Right cardiac atrium (tissue), 5 donors: ENCODE measurements at regions not wholly inside any gene's neighbourhood (a gene's known extent, or its start where the extent isn't known, plus 50 kb on each side); places are given as distances from the start of the nearest gene placed in this dataset.

Experiments
- ATAC-seq, 2 donors: fragments of 200-7000 bp; cut with Tn5 transposase; one replicate each; pipeline versions ENCODE4 v1.8.0 to v1.9.1; 2020; ENCODE audit warnings: moderate library complexity in 2 of 2, mild to moderate bottlenecking in 1 of 2
- DNase-seq, 3 donors: peaks; one replicate each; pipeline ENCODE4 v3.0.0-alpha.2; 2020
- H3K27ac ChIP-seq: one replicate; pipeline ENCODE4 v1.5.1; 2013; ENCODE audit warnings: mild to moderate bottlenecking, low read length, control low read depth, moderate library complexity
- H3K27me3 ChIP-seq: one replicate; pipeline ENCODE4 v1.6.1; 2013; ENCODE audit not compliant: control insufficient read depth, insufficient read depth
- H3K4me1 ChIP-seq: one replicate; pipeline ENCODE4 v1.6.1; 2013; ENCODE audit warnings: low read length; ENCODE audit not compliant: control insufficient read depth, insufficient read depth
- H3K4me3 ChIP-seq: one replicate; pipeline ENCODE4 v1.5.1; 2013; ENCODE audit warnings: low read length, control low read depth
- H3K9me3 ChIP-seq: one replicate; pipeline ENCODE4 v1.6.1; 2013; ENCODE audit warnings: low read length; ENCODE audit not compliant: control insufficient read depth
- WGBS: extraction: QIAGEN DNeasy Blood & Tissue Kit; methylation state at CpG from one replicate; pipeline ENCODE4 v1.1.7; 2013; 5-methylcytosine and 5-hydroxymethylcytosine counted together
- intact Hi-C, 4 donors: fragments of 100-400 bp; cut with DNase I; formaldehyde crosslinking; loops; one replicate each; pipeline versions ENCODE4 v1.11.0 to v1.14.0; 2022 to 2023
- donor health status: healthy with polysubstance abuse.
- donor health status: DM: no; HTN: yes; CAD: no.
- donor health status: DM: no; HTN: no; CAD: no.
- donor health status: DM: no; HTN: yes; CAD: no; lungs with severe emphysema.
- donor health status: DM: yes; HTN: yes; CAD: no.

GRCh38 chr9:38119560-38120236, 50.7 kb upstream of the SHB start:
- intact Hi-C loops, result no loop called here
- Histone ChIP-seq H3K9me3 (no peaks in the 10 kb centered on the region), H3K27ac (no peak overlapping the region), H3K4me1 (no peaks in the 10 kb centered on the region), H3K27me3 (no peaks in the 10 kb centered on the region), H3K4me3 (no peak overlapping the region)
- DNase-seq (no peak), ATAC-seq (no peak)
- 76% methylated on average over 5 of the region's 5 CpGs for WGBS

- no peak for ATAC-seq
- no peaks in the 10 kb centered on the region for H3K4me1 ChIP-seq
- H3K9me3 ChIP-seq, result no peaks in the 10 kb centered on the region
- H3K4me3 ChIP-seq, result no peak overlapping the region
- H3K27ac ChIP-seq, result no peak overlapping the region
- WGBS, result 79% methylated on average over 8 of the region's 8 CpGs
- H3K27me3 ChIP-seq, result no peaks in the 10 kb centered on the region
- DNase-seq, result no peak
- intact Hi-C loops, result no loop called here
These were observed 49.9 kb upstream of the SHB start for GRCh38 chr9:38118862-38119438.
